Suprapubic skin (tissue), 4 donors: ENCODE measurements at regions not wholly inside any gene's neighbourhood (a gene's known extent, or its start where the extent isn't known, plus 50 kb on each side); places are given as distances from the start of the nearest gene placed in this dataset.

Experiments
- DNase-seq, 2 donors: peaks; one replicate each; pipeline ENCODE4 v3.0.0-alpha.2; 2019; ENCODE audit warnings: low spot score in 2 of 2
- H3K27ac ChIP-seq: fragments of 200-600 bp; sonication (generic); one replicate; pipeline ENCODE4 v1.5.1; 2019
- H3K27me3 ChIP-seq: fragments of 200-600 bp; sonication (generic); one replicate; pipeline ENCODE4 v1.5.1; 2019
- H3K36me3 ChIP-seq: fragments of 200-600 bp; sonication (generic); one replicate; pipeline ENCODE4 v1.5.1; 2019
- H3K4me1 ChIP-seq: fragments of 200-600 bp; sonication (generic); one replicate; pipeline ENCODE4 v1.5.1; 2019
- H3K4me3 ChIP-seq: fragments of 200-600 bp; sonication (generic); one replicate; pipeline ENCODE4 v1.5.1; 2019; ENCODE audit warnings: mild to moderate bottlenecking
- H3K9me3 ChIP-seq: fragments of 200-600 bp; sonication (generic); one replicate; pipeline ENCODE4 v1.5.1; 2019
- EP300 ChIP-seq: sonication (generic); formaldehyde crosslinking; IDR thresholded peaks from one replicate; pipeline ENCODE4 v1.6.1; 2017; ENCODE audit warnings: antibody characterized with exemption
- POLR2A ChIP-seq, 2 donors: fragments of 450-650 bp; IDR thresholded peaks; one replicate each; pipeline ENCODE4 v1.6.1; 2017; ENCODE audit warnings: antibody characterized with exemption in 2 of 2, mild to moderate bottlenecking in 2 of 2, moderate library complexity in 2 of 2
- POLR2AphosphoS5 ChIP-seq, 3 donors: sonication (generic); formaldehyde crosslinking; IDR thresholded peaks; one replicate each; pipeline ENCODE4 v1.6.1; 2017; ENCODE audit warnings: antibody characterized with exemption in 3 of 3
- WGBS: methylation state at CpG from one replicate; pipeline ENCODE4 v1.1.5; 2018; 5-methylcytosine and 5-hydroxymethylcytosine counted together
- TF ChIP-seq, protein P1 (sequence below), 2 donors: fragments of 200-600 bp in 1 of 2; fragments of 450-650 bp in 1 of 2; sonication (generic) in 1 of 2; IDR thresholded peaks; one replicate each; pipeline ENCODE4 v1.5.1; 2016 to 2019; ENCODE audit warnings: antibody characterized with exemption in 2 of 2, mild to moderate bottlenecking in 1 of 2, moderate library complexity in 1 of 2

DNA sequence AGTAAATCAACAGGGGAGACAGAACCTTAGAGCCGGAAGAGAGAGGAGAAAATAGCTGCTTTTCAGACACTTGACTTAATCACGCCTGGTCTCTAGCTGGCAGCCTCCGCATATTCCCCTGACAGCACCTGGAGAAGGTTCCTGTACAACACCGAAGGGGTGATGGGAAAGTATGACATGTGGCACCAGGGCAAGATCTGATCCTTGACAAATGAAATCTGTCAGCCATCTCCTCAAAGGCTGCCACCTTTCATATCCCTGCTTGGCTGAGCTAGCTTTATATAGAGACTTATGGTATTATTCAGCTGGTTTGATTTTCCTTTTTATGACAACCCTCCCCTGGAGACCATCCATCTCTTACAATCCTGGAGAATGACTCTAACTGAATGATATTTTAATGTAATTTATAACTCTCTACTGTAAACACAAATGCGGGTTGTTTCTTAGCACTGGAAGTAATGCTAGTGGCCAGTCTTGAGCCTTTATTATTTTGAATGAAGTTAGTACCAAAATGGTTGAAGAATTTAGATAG, 1205.3 kb upstream of the CDH8 start:
- H3K4me1 ChIP-seq, result no peaks in the 10 kb centered on the region
- H3K4me3 ChIP-seq, result no peak overlapping the region
- H3K27ac ChIP-seq, result no peak overlapping the region
- TF ChIP-seq POLR2AphosphoS5 (IDR thresholded peaks at IDR 0.05) (no peak), POLR2A (IDR thresholded peaks at IDR 0.05) (no peak), EP300 (no peak)
- TF ChIP-seq, protein P1, sequence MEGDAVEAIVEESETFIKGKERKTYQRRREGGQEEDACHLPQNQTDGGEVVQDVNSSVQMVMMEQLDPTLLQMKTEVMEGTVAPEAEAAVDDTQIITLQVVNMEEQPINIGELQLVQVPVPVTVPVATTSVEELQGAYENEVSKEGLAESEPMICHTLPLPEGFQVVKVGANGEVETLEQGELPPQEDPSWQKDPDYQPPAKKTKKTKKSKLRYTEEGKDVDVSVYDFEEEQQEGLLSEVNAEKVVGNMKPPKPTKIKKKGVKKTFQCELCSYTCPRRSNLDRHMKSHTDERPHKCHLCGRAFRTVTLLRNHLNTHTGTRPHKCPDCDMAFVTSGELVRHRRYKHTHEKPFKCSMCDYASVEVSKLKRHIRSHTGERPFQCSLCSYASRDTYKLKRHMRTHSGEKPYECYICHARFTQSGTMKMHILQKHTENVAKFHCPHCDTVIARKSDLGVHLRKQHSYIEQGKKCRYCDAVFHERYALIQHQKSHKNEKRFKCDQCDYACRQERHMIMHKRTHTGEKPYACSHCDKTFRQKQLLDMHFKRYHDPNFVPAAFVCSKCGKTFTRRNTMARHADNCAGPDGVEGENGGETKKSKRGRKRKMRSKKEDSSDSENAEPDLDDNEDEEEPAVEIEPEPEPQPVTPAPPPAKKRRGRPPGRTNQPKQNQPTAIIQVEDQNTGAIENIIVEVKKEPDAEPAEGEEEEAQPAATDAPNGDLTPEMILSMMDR (IDR thresholded peaks at IDR 0.05), result no peak
- no peaks in the 10 kb centered on the region for H3K27me3 ChIP-seq
- DNase-seq, result no peak
- H3K9me3 ChIP-seq, result no peaks in the 10 kb centered on the region
- WGBS, result 74% methylated on average over 5 of the region's 5 CpGs
- no peaks in the 10 kb centered on the region for H3K36me3 ChIP-seq

DNA sequence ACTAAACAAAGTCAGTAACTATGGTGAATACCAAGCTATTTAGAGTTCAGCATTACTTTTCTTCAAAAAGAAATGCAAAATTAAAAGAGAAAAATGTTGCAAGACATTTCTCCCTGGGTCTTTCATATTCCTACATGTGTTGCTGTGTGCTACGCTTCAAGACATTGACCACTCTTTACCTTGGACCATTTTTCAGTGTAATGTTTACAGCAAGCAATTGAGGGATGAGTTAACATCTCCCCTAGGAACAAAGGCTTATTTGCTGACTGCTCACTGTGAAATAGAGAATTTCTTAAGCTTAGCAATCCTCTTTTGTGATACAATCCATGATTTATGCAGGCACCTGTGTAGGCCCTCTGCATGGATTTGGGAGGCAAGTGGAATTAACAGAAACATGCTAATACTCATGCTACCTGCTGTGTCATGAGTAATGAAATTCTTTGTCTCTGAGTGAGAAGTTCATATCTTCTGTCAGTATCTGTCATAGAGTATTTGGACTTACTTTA, 1202.9 kb upstream of the CDH8 start:
- Histone ChIP-seq H3K36me3 (no peaks in the 10 kb centered on the region), H3K27ac (no peak overlapping the region), H3K4me3 (no peak overlapping the region), H3K9me3 (peaks cover 4% of the 10 kb centered on the region), H3K27me3 (no peaks in the 10 kb centered on the region), H3K4me1 (no peaks in the 10 kb centered on the region)
- 94% methylated on average over 1 of the region's 1 CpG for WGBS
- no peak for DNase-seq
- TF ChIP-seq EP300 (no peak), POLR2AphosphoS5 (IDR thresholded peaks at IDR 0.05) (no peak), POLR2A (IDR thresholded peaks at IDR 0.05) (no peak)
- TF ChIP-seq, protein P1 (IDR thresholded peaks at IDR 0.05), result no peak

DNA sequence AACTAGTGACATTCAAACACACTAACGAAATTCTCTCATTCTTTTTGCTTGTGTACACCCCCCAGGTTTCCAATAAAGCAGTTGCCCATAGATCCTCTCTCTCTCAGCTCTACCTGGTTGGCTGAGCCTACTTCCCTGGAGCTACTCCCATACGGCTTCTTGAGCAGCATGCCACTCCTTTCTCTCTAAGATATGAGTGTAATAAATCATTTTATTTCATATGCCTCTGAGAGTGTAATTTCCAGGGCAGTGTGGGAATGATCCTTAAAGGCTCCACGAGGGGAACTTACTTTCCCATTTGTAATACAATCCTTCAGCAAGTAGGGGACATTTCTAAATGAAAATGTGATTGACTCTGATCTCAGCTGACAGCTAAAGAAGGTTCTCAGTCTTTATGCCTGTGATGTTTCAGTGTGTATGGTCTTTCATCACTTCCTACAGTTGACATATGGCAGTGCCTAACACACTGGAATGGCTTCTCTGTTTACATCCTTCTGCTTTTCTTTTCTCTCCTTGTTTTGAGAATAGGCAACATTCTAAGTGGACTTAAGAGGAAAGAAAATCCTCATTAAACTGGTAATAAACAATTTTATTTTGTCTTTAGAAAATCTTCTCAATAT, 1194.3 kb upstream of the CDH8 start:
- no peak overlapping the region for H3K4me3 ChIP-seq
- no peaks in the 10 kb centered on the region for H3K36me3 ChIP-seq
- no peak for DNase-seq
- TF ChIP-seq POLR2A (IDR thresholded peaks at IDR 0.05) (no peak), POLR2AphosphoS5 (IDR thresholded peaks at IDR 0.05) (no peak), EP300 (no peak)
- TF ChIP-seq, protein P1 (IDR thresholded peaks at IDR 0.05), result no peak
- 40% methylated on average over 3 of the region's 3 CpGs for WGBS
- H3K4me1 ChIP-seq, result no peaks in the 10 kb centered on the region
- no peaks in the 10 kb centered on the region for H3K27me3 ChIP-seq
- peaks cover 4% of the 10 kb centered on the region for H3K9me3 ChIP-seq
- no peak overlapping the region for H3K27ac ChIP-seq

DNA sequence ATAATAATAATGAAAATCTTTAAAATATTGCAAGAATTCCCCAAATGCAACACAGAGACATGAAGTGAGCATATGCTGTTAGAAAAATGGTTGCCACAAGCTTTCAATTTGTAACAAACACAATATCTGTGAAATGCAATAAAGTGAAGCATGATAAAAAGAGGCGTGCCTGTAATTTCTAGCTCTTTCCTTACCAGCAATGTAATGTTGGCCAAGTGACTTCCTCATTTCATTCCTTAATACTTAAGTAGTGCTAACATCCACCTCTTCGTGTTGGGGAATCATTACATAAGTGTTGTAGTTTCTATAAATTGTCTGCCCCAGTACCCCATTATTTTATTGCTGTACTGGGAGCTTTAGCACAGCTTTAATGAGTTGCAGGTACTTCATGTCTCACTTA, 1192.0 kb upstream of the CDH8 start:
- Histone ChIP-seq H3K4me3 (no peak overlapping the region), H3K4me1 (no peaks in the 10 kb centered on the region), H3K9me3 (no peaks in the 10 kb centered on the region), H3K27me3 (no peaks in the 10 kb centered on the region), H3K36me3 (no peaks in the 10 kb centered on the region), H3K27ac (no peak overlapping the region)
- DNase-seq, result no peak
- 66% methylated on average over 2 of the region's 2 CpGs for WGBS
- TF ChIP-seq POLR2AphosphoS5 (IDR thresholded peaks at IDR 0.05) (no peak), POLR2A (IDR thresholded peaks at IDR 0.05) (no peak), EP300 (no peak)
- TF ChIP-seq, protein P1 (IDR thresholded peaks at IDR 0.05), result no peak

DNA sequence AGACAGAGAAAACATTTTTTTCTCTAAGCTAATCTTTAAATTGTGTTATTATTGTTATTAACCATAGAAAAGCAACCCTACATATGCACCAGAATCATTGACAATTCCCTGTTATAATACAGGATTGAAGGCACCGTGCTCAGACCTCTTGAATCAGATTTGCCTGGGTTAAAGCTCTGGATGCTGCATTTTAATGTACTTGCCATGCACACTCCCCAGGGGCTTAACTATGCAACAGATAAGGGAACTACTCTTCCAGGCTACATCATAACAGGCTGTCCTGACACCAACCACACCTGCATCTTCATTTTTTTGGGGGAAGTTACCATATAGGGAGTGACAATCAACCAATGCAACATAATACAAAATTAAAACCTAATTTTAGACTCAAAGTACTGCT, 1187.6 kb upstream of the CDH8 start:
- H3K27me3 ChIP-seq, result no peaks in the 10 kb centered on the region
- no peak overlapping the region for H3K27ac ChIP-seq
- H3K4me1 ChIP-seq, result no peaks in the 10 kb centered on the region
- no peaks in the 10 kb centered on the region for H3K36me3 ChIP-seq
- H3K4me3 ChIP-seq, result no peak overlapping the region
- TF ChIP-seq POLR2A (IDR thresholded peaks at IDR 0.05) (no peak), EP300 (no peak), POLR2AphosphoS5 (IDR thresholded peaks at IDR 0.05) (no peak)
- TF ChIP-seq, protein P1 (IDR thresholded peaks at IDR 0.05), result no peak
- DNase-seq, result no peak
- 77% methylated on average over 1 of the region's 1 CpG for WGBS
- H3K9me3 ChIP-seq, result no peaks in the 10 kb centered on the region
